ENCODE measurements at regions not wholly inside any gene's neighbourhood (a gene's known extent, or its start where the extent isn't known, plus 50 kb on each side); places are given as distances from the start of the nearest gene placed in this dataset.

DNA sequence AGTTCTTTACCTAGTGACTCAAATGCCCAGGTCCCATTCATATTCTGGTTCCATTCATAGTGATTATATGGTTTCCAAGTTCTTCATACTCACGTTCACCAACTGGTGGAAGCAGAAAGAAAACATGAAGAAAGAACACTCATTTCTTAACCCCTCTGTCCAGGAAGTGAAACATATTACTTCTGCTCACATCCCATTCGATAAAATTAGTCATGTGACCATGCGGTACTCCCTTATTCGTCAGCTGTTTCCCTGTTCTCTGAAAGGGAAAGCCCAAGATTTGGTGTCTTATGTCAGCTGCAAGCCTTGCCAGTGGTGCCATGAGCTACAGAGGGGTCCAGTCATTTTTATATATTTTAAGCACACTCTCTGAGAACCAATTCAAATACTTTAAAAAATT, 387.0 kb upstream of the DMAC1 start:
- DNase-seq, result no peak

- DNase-seq, result no peak
These were observed 384.0 kb upstream of the DMAC1 start for GRCh38 chr9:8183618-8184017.

- peak; percentile 25 for DNase-seq
These were observed 379.9 kb upstream of the DMAC1 start for GRCh38 chr9:8179381-8180053.

- DNase-seq, result no peak
These were observed 372.4 kb upstream of the DMAC1 start for GRCh38 chr9:8172000-8172399.

GRCh38 chr9:8168916-8169438, 369.4 kb upstream of the DMAC1 start:
- no peak for DNase-seq

DNA sequence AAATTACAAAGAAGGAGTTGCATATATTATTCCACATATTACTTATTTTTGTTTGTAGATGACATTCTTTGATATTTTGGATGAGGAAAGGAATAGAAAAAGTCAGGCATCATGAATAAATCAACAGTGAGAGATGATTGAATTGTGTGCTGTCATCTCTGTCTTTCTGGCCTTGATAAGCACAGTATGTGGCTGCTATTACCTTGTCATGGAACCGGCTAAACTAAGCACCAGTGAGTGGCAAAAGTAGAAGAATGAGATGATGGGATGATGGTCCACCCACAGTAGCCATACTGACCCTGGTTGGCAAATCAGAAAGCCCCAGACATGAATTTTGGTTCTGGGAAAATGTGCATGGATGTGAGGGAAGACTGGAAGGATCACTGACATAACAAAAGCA, 361.2 kb upstream of the DMAC1 start:
- no peak for DNase-seq

DNA sequence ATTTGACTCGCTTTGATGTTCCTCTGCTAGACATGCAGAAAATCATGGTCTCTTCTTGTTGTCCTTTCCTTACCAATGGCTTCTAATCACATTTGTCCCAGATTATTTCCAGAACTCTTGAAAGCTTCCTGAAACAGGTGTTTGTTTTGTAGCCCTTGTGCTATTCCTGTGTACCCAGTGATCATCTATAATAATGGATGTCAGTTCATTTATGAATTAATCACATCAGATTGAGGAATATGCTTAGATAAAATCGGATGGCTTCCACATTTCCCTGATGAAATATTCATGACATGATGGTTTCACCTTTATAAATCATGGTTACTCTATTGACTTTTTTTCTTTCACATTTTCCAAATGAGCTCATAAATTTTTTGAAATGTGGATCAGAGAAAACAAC, 359.0 kb upstream of the DMAC1 start:
- DNase-seq, result no peak

DNA sequence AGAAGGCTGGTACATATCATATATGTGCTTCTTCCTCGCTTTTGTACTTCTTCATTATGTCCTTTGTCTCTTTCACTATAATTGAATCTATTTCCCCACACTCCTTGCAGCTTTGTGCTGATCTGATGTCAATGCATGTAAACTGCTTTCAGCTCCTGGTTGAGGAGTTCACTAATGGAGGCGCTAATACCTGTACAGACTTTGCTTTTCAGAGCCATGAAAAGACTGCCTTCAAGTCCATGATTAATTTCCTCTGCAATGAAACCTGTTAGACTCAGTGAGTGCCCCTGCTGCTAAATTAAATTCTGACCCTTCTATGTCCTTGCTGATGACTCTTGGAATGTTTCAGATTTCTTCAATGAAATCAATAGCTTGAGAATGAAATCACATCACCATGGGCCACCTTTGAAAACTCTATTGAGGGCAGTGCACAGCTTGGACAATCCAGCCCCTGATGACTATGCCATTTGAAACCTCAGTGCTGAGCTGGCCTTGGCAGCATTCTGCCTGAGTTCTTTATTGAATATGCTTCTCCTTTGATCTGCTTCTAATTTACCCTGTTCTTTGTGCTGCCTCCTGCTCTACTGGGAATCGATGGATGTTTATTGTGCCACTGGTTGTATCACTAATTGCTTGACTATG, 358.2 kb upstream of the DMAC1 start:
- no peak for DNase-seq

GRCh38 chr9:8156346-8156745, 356.8 kb upstream of the DMAC1 start:
- DNase-seq, result peak; percentile 26

- peak; percentile 35 for DNase-seq
These were observed 356.1 kb upstream of the DMAC1 start for GRCh38 chr9:8155706-8156105.

GRCh38 chr9:8143677-8144076, 344.1 kb upstream of the DMAC1 start:
- DNase-seq, result no peak

- no peak for DNase-seq
These were observed 341.0 kb upstream of the DMAC1 start for GRCh38 chr9:8140557-8140956.

GRCh38 chr9:8139756-8140155, 340.2 kb upstream of the DMAC1 start:
- DNase-seq, result no peak

GRCh38 chr9:8136477-8136876, 336.9 kb upstream of the DMAC1 start:
- no peak for DNase-seq

GRCh38 chr9:8134635-8135034, 335.1 kb upstream of the DMAC1 start:
- no peak for DNase-seq

DNA sequence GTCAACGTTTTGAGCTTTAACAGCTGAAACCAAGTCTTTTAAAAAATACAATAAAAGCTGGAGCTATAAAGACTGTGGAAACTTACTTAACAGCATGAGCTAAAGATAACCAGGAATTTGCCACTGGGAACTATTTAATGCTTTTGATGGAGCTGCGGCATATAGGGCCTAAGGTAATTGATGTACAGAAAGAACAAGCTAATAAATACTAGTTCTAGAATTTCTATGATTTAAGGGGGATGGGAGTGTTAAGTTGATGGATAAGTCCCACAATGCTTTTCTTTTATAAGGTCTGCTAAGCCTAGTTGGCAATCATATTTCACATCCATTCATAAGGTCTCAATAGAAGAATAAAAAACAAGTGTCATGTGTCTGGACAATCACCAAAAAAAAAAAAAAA, 334.0 kb upstream of the DMAC1 start:
- no peak for DNase-seq

DNA sequence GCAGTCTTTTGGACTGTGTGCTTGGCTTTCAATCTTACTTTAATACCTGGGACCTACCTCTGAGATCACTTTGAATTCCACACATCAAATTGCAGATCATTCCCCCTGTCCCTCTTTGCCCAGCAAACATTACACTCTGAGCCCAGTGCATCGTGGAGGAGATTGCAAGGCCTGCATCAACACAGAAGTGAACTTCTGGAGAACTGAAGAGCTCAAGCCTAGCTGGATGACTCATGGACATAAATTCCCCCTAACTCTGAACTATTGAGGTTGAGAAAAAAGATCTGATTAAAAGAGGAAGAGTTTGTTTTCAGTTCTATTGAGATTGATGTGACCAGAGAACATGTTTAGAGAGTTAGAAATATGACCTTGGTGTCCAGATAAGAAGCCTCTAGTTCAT, 316.0 kb upstream of the DMAC1 start:
- no peak for DNase-seq

DNA sequence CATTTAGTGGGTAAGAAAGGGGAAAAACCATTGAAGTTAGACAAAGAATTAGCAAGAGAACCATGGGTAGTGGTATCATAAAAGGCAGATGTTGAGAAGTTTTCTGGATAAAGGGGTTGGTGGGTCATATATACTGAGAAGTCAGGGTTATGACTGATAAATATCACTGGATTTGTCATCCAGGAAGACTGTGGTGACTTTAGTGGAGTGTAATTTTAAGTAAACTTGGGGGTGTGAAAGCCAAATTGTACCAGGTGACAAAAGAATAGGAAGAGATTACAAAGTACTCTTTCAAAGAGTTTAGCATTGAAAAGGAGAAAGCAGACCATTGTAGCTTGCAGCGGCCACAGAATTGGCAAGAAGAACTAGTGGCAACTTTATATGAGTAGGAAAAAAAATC, 315.2 kb upstream of the DMAC1 start:
- no peak for DNase-seq

DNA sequence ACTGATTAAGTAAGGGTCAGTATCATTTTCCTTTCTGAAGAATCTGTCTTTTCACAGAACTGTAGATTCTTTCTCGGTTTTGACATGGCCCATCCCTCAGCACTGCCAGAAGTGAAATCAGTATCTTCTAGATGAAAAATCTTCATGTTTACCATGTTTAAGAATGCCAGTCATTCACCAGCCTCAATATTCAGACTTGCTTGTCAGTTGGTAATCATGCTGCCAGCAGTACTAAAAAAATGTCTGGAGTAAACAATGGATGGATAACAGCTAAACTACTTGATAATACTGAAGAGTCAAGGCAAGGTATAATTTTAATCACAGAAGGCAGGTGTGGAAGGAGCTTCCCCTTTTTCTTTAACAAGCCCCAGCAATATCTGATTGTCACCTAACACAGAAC, 306.8 kb upstream of the DMAC1 start:
- no peak for DNase-seq

DNA sequence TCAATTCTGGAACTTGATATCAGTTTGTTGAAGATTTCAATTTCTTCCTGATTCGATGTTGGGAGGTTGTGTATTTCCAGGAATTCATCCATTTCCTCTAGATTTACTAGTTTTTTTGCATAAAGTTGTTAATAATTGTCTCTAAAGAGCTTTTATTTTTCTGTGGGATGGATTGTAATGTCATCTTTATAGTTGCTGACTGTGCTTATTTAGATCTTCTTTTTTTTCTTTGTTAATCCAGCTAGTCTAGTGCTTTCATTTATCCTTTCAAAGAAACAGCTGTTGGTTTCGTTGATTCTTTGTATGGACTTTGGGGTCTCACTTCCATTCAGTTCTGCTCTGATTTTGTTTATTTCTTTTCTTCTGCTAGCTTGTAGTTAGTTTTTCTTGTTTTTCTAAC, 302.0 kb upstream of the DMAC1 start:
- DNase-seq, result no peak

DNA sequence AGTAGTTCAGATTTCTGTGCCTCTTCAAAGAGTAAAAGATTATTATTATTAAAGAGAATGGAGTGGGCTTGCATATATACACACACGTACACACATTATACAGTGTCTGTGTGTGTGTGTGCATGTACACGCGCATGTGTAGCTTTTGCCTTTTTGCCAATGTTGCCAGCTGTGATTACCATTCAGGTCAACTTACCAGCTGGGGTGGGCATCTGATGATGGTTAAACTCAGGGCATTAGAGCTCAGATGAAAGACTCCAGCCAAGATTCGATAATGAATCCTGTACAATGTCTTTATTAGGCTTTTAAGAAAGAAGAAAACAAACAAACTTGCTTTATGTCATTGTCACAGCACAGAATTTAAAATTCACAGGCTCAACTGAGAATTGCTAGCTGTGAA, 296.5 kb upstream of the DMAC1 start:
- DNase-seq, result no peak

- peak; percentile 24 for DNase-seq
These were observed 296.1 kb upstream of the DMAC1 start for GRCh38 chr9:8095672-8096086.

GRCh38 chr9:8088477-8088876, 288.9 kb upstream of the DMAC1 start:
- no peak for DNase-seq

- DNase-seq, result no peak
These were observed 286.4 kb upstream of the DMAC1 start for GRCh38 chr9:8085986-8086385.

GRCh38 chr9:8078641-8079140, 279.1 kb upstream of the DMAC1 start:
- no peak for DNase-seq
